Naive thymus-derived CD4-positive, alpha-beta T cell (primary cell): ENCODE measurements at regions not wholly inside any gene's neighbourhood (a gene's known extent, or its start where the extent isn't known, plus 50 kb on each side); places are given as distances from the start of the nearest gene placed in this dataset.

Source experiments
- ATAC-seq: fragments of 150-1000 bp; cut with Tn5 transposase; 2 replicates; pipeline ENCODE4 v1.10.0; 2021; ENCODE audit warnings: mild to moderate bottlenecking, moderate library complexity
- CTCF ChIA-PET: fragments of 350-600 bp; sonication (Branson Sonifier 250); formaldehyde crosslinking; loops from one replicate; lab custom pipeline; 2021; ENCODE audit warnings: antibody characterized with exemption; lab: Charles Lee
- POLR2A ChIA-PET: fragments of 350-600 bp; sonication (Branson Sonifier 250); formaldehyde crosslinking; loops from one replicate; lab custom pipeline; 2021; ENCODE audit warnings: antibody characterized with exemption, inconsistent platforms; lab: Charles Lee
- DNase-seq, 9 donors: peaks; one replicate each; pipeline versions ENCODE4 v3.0.0 to v3.0.0-alpha.2; 2020 to 2022; ENCODE audit warnings: mixed read lengths in 1 of 9
- H3K27ac ChIP-seq: one replicate; pipeline ENCODE4 v1.7.0; 2013; ENCODE audit warnings: mild to moderate bottlenecking, low read depth, low read length, moderate library complexity
- H3K27me3 ChIP-seq, 2 donors: one replicate each; pipeline ENCODE4 v1.7.0; 2013; ENCODE audit warnings: low read length in 2 of 2, mild to moderate bottlenecking in 2 of 2, moderate library complexity in 2 of 2; ENCODE audit not compliant: control insufficient read depth in 2 of 2, insufficient read depth in 2 of 2
- H3K36me3 ChIP-seq, 3 experiments: 1 replicate in 2 of 3; 2 replicates in 1 of 3; pipeline ENCODE4 v1.7.0; 2013; ENCODE audit warnings: low read length in 3 of 3, mild to moderate bottlenecking in 3 of 3, moderate library complexity in 1 of 3; ENCODE audit not compliant: insufficient read depth in 3 of 3, control insufficient read depth in 2 of 3
- H3K4me1 ChIP-seq, 2 donors: one replicate each; pipeline ENCODE4 v1.7.0; 2013; ENCODE audit warnings: low read length in 2 of 2, mild to moderate bottlenecking in 2 of 2, moderate library complexity in 1 of 2; ENCODE audit not compliant: control insufficient read depth in 2 of 2, insufficient read depth in 2 of 2
- H3K4me3 ChIP-seq: 2 replicates; pipeline ENCODE4 v1.7.0; 2013; ENCODE audit warnings: mild to moderate bottlenecking, low read length
- H3K9me3 ChIP-seq, 3 experiments: 1 replicate in 2 of 3; 2 replicates in 1 of 3; pipeline ENCODE4 v1.7.0; 2013; ENCODE audit warnings: low read length in 3 of 3; ENCODE audit not compliant: control insufficient read depth in 2 of 3
- H3K27ac Mint-ChIP-seq, 9 donors: one replicate each; pipeline ENCODE4 v1.8.0; 2020 to 2022; ENCODE audit warnings: mixed read lengths in 9 of 9, mild to moderate bottlenecking in 8 of 9, moderate library complexity in 5 of 9, inconsistent platforms in 2 of 9
- H3K27me3 Mint-ChIP-seq, 5 donors: one replicate each; pipeline ENCODE4 v1.8.0; 2021 to 2022; ENCODE audit warnings: mixed read lengths in 5 of 5, mild to moderate bottlenecking in 1 of 5
- H3K36me3 Mint-ChIP-seq, 5 donors: one replicate each; pipeline ENCODE4 v1.8.0; 2020 to 2022; ENCODE audit warnings: mixed read lengths in 5 of 5, mild to moderate bottlenecking in 3 of 5, inconsistent platforms in 1 of 5
- H3K4me1 Mint-ChIP-seq, 7 donors: one replicate each; pipeline ENCODE4 v1.8.0; 2020 to 2022; ENCODE audit warnings: mixed read lengths in 7 of 7, mild to moderate bottlenecking in 3 of 7, inconsistent platforms in 1 of 7
- H3K4me3 Mint-ChIP-seq, 10 donors: one replicate each; pipeline ENCODE4 v1.8.0; 2020 to 2022; ENCODE audit warnings: mild to moderate bottlenecking in 10 of 10, mixed read lengths in 10 of 10, moderate library complexity in 6 of 10, inconsistent platforms in 2 of 10
- H3K9me3 Mint-ChIP-seq, 11 donors: one replicate each; pipeline ENCODE4 v1.8.0; 2020 to 2022; ENCODE audit warnings: mixed read lengths in 11 of 11, mild to moderate bottlenecking in 4 of 11, inconsistent platforms in 1 of 11, moderate library complexity in 1 of 11
- intact Hi-C, 2 donors: fragments of 100-400 bp; cut with micrococcal nuclease; formaldehyde crosslinking; loops; one replicate each; pipeline ENCODE4 v1.15.1; 2023

- ATAC-seq: no peak
- Histone ChIP-seq H3K27me3 (no peaks in the 10 kb centered on the region), H3K27ac (no peak overlapping the region), H3K36me3 (no peaks in the 10 kb centered on the region), H3K9me3 (no peaks in the 10 kb centered on the region), H3K4me3 (no peak overlapping the region), H3K4me1 (peaks cover 0 to 8% of the 10 kb centered on the region in 2 donors)
- Mint-ChIP-seq H3K9me3 (peaks cover 0 to 6% (median 0%) of the 10 kb centered on the region in 11 donors), H3K4me1 (peaks cover 0 to 15% (median 0%) of the 10 kb centered on the region in 7 donors), H3K27ac (no peak overlapping the region), H3K27me3 (peaks cover 0 to 17% (median 8%) of the 10 kb centered on the region in 5 donors), H3K36me3 (no peaks in the 10 kb centered on the region), H3K4me3 (no peak overlapping the region)
- intact Hi-C loops: no loop called here
- no peak for DNase-seq
- ChIA-PET CTCF (no interaction called here), POLR2A (no interaction called here)
Measured at GRCh38 chr22:47944941-47945340, 1182.5 kb downstream of the TBC1D22A start.

DNA sequence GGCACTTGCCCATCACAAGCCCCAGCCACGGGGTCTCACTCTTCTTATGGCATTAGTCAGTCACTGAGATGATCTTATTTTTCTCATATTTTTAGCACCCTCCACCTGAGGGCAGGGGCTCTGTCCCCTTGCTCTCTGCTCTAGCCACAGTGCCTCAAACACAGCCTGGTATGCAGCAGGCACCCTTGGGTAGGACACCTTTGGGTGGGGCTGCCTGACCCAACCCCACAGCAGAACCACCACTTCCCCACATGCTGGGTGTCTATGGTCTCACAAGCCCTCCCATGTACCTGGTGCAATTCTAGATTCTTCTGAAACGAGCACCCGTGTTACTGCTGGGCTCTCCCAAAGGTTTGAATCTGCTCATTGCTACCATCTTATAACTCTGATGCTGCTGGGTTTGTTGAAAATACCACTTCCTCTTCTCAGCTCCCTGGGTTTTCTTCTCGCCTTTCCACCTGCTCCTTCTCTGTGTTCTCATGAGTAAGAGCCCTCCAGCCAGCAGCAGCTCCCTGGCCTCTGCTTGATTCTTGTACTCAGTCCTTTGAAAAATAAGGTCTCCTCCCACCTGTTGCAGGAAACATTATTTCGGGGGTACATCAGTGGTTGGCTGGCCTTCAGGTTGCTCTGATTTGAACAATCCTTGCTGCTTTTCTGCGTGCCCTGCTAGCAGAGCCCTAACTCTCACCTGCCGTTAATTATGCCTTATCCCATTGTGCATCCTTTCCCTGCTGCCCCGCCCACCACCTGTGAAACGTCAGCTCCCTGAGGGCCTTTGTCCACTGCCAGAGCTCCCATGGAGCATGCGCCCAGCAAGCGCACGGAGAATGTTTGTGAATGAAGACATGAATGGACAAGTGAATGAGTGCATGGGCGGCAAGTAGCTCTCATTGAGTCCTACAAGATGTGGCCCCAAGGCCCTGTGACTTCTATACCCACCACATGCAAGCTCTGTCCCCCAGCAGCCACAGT, 1181.6 kb downstream of the TBC1D22A start:
- ATAC-seq (no peak), DNase-seq (no peak)
- Mint-ChIP-seq H3K36me3 (no peaks in the 10 kb centered on the region), H3K27me3 (peaks cover 0 to 17% (median 0%) of the 10 kb centered on the region in 5 donors), H3K4me1 (peaks cover 0 to 15% (median 0%) of the 10 kb centered on the region in 7 donors), H3K4me3 (peak overlapping the region in 1 of 10 donors; percentile 3), H3K9me3 (peaks cover 0 to 5% (median 0%) of the 10 kb centered on the region in 11 donors), H3K27ac (no peak overlapping the region)
- Histone ChIP-seq H3K27me3 (no peaks in the 10 kb centered on the region), H3K36me3 (no peaks in the 10 kb centered on the region), H3K27ac (no peak overlapping the region), H3K9me3 (no peaks in the 10 kb centered on the region), H3K4me3 (no peak overlapping the region), H3K4me1 (peaks cover 0 to 8% of the 10 kb centered on the region in 2 donors)
- intact Hi-C loops: no loop called here
- CTCF ChIA-PET: no interaction called here
- POLR2A ChIA-PET: no interaction called here

GRCh38 chr22:47940211-47940610, 1177.8 kb downstream of the TBC1D22A start:
- peaks cover 3 to 18% (median 10%) of the 10 kb centered on the region in 11 donors for H3K9me3 Mint-ChIP-seq
- no peak for DNase-seq
- no peaks in the 10 kb centered on the region for H3K27me3 ChIP-seq
- H3K36me3 ChIP-seq: no peaks in the 10 kb centered on the region
- H3K4me1 ChIP-seq: peaks cover 0 to 8% of the 10 kb centered on the region in 2 donors
- intact Hi-C loops: no loop called here
- peaks cover 0 to 13% (median 9%) of the 10 kb centered on the region in 5 donors for H3K27me3 Mint-ChIP-seq
- no peak overlapping the region for H3K4me3 ChIP-seq
- ChIA-PET CTCF (no interaction called here), POLR2A (no interaction called here)
- no peak for ATAC-seq
- H3K4me3 Mint-ChIP-seq: no peak overlapping the region
- H3K27ac Mint-ChIP-seq: no peak overlapping the region
- H3K27ac ChIP-seq: no peak overlapping the region
- H3K9me3 ChIP-seq: no peaks in the 10 kb centered on the region
- H3K36me3 Mint-ChIP-seq: peaks cover 0 to 5% (median 0%) of the 10 kb centered on the region in 5 donors
- H3K4me1 Mint-ChIP-seq: peaks cover 0 to 15% (median 0%) of the 10 kb centered on the region in 7 donors

- Mint-ChIP-seq H3K27ac (no peak overlapping the region), H3K4me1 (peaks cover 0 to 1% (median 0%) of the 10 kb centered on the region in 7 donors), H3K4me3 (no peak overlapping the region), H3K27me3 (peaks cover 0 to 28% (median 11%) of the 10 kb centered on the region in 5 donors), H3K9me3 (peaks cover 3 to 51% (median 18%) of the 10 kb centered on the region in 11 donors), H3K36me3 (peaks cover 0 to 9% (median 0%) of the 10 kb centered on the region in 5 donors)
- H3K4me3 ChIP-seq: no peak overlapping the region
- H3K9me3 ChIP-seq: peaks cover 0 to 10% (median 0%) of the 10 kb centered on the region in 3 experiments
- no peaks in the 10 kb centered on the region for H3K27me3 ChIP-seq
- H3K36me3 ChIP-seq: no peaks in the 10 kb centered on the region
- ATAC-seq: no peak
- intact Hi-C loops: no loop called here
- H3K27ac ChIP-seq: no peak overlapping the region
- DNase-seq: no peak
- ChIA-PET POLR2A (no interaction called here), CTCF (no interaction called here)
- H3K4me1 ChIP-seq: no peaks in the 10 kb centered on the region
Measured at GRCh38 chr22:47933891-47934290, 1171.4 kb downstream of the TBC1D22A start.

DNA sequence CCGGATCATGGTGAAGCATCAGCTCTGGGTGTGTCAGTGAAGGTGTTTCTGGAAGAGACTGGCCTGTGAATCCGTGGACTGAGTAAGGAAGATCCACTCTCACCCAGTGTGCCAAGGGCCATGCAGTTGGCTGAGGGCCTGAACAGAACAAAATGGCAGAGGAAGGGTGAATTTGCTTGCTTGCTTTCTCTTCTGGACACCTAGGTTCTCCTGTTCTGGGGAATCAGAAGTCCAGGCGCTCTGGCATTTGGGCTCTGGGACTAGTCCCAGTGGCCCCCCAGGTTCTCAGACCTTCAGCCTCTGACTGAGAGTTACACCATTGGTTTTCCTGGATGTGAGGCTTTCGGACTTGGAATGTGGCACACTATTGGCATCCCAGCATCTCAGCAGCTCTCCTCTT, 1170.8 kb downstream of the TBC1D22A start:
- Mint-ChIP-seq H3K4me3 (no peak overlapping the region), H3K27me3 (peaks cover 0 to 30% (median 11%) of the 10 kb centered on the region in 5 donors), H3K9me3 (peaks cover 3 to 51% (median 18%) of the 10 kb centered on the region in 11 donors), H3K4me1 (peaks cover 0 to 1% (median 0%) of the 10 kb centered on the region in 7 donors), H3K27ac (no peak overlapping the region), H3K36me3 (peaks cover 0 to 9% (median 0%) of the 10 kb centered on the region in 5 donors)
- intact Hi-C loops: no loop called here
- DNase-seq (no peak), ATAC-seq (no peak)
- Histone ChIP-seq H3K27ac (no peak overlapping the region), H3K27me3 (no peaks in the 10 kb centered on the region), H3K36me3 (no peaks in the 10 kb centered on the region), H3K4me3 (no peak overlapping the region), H3K4me1 (no peaks in the 10 kb centered on the region), H3K9me3 (peaks cover 0 to 10% (median 0%) of the 10 kb centered on the region in 3 experiments)
- ChIA-PET POLR2A (no interaction called here), CTCF (no interaction called here)

DNA sequence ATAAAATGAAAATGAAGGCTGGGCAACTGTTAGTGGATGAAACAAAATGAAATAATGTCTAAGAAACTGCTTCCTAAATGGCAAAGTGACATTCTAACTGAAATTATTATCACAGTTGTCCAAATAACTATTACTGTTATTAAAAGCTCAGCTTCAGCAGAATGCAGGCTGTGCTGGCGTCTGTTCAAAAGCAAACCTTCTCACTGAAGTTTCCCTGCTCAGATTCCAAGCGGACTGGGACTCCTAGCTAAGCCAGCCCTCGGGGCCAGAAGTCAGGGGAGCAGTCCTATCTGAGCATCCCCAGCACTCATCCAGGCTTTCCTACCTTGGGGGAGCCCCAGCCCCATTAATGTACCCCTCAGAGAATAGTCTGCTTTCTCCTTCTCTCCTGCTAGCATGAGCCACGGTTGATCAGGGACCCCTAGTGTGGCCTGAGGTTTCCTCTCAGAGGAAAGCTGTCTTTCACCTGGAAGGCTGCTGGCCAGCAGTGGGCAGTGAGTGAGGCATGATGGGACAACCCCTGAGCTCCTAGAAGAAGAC, 1167.3 kb downstream of the TBC1D22A start:
- no peaks in the 10 kb centered on the region for H3K4me1 Mint-ChIP-seq
- H3K27ac ChIP-seq: no peak overlapping the region
- ATAC-seq: no peak
- ChIA-PET CTCF (no interaction called here), POLR2A (no interaction called here)
- intact Hi-C loops: no loop called here
- no peak overlapping the region for H3K27ac Mint-ChIP-seq
- H3K9me3 Mint-ChIP-seq: peaks cover 0 to 32% (median 11%) of the 10 kb centered on the region in 11 donors
- H3K4me3 ChIP-seq: no peak overlapping the region
- no peak overlapping the region for H3K4me3 Mint-ChIP-seq
- peaks cover 0 to 10% (median 0%) of the 10 kb centered on the region in 3 experiments for H3K9me3 ChIP-seq
- DNase-seq: no peak
- H3K36me3 ChIP-seq: no peaks in the 10 kb centered on the region
- H3K36me3 Mint-ChIP-seq: peaks cover 0 to 4% (median 0%) of the 10 kb centered on the region in 5 donors
- H3K4me1 ChIP-seq: no peaks in the 10 kb centered on the region
- peaks cover 0 to 33% (median 17%) of the 10 kb centered on the region in 5 donors for H3K27me3 Mint-ChIP-seq
- no peaks in the 10 kb centered on the region for H3K27me3 ChIP-seq
